Spleen (tissue), 7 donors: ENCODE measurements at regions not wholly inside any gene's neighbourhood (a gene's known extent, or its start where the extent isn't known, plus 50 kb on each side); places are given as distances from the start of the nearest gene placed in this dataset.

ENCODE experiments used
- POLR2A ChIP-seq, 3 donors: fragments of 450-650 bp; IDR thresholded peaks; one replicate each; pipeline ENCODE4 v1.5.1; 2017; ENCODE audit warnings: antibody characterized with exemption in 3 of 3, mild to moderate bottlenecking in 1 of 3
- TF ChIP-seq, protein P1 (sequence below), 11 experiments: fragments of 200-600 bp in 7 of 11; fragments of 450-650 bp in 4 of 11; sonication (generic) in 4 of 11; IDR thresholded peaks in 8 of 11; conservative IDR thresholded peaks in 3 of 11; 1 replicate in 7 of 11; 2 replicates in 4 of 11; pipeline versions ENCODE4 v1.4.0 to v1.8.0; 2016 to 2021; ENCODE audit warnings: antibody characterized with exemption in 11 of 11, inconsistent platforms in 4 of 11, mild to moderate bottlenecking in 1 of 11
- donor health status: DM: no; HTN: no; CAD: no; lungs with moderate emphysema.
- donor health status: DM: no; HTN: no; CAD: no.
- donor health status: DM: no; HTN: no; CAD: no.

DNA sequence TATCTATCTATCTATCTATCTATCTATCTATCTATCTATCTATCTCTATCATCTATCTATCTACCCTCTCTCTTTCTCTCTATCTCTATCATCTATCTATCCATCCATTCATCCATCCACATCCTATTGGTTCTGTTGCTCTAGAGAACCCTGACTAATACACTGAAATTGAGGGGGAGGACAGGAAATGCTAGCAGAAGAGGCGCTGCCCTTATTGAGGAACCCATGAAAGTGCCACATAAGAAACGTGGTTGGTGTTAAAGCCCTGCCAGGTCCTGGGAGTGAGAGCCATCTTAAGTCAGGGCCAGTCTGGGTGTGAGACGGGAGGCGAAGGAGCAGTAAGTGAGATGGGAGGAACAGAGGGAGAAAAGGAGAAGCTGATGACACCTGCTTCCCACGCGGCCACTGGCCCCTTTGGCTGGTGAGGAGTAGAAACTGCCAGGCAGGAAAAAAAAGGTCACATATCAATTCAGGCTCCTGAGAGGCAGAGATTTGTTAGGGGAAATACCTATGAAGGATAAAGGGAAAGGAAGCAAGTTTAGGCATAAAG is 87.9 kb upstream of the PLET1 start:
- TF ChIP-seq, protein P1, sequence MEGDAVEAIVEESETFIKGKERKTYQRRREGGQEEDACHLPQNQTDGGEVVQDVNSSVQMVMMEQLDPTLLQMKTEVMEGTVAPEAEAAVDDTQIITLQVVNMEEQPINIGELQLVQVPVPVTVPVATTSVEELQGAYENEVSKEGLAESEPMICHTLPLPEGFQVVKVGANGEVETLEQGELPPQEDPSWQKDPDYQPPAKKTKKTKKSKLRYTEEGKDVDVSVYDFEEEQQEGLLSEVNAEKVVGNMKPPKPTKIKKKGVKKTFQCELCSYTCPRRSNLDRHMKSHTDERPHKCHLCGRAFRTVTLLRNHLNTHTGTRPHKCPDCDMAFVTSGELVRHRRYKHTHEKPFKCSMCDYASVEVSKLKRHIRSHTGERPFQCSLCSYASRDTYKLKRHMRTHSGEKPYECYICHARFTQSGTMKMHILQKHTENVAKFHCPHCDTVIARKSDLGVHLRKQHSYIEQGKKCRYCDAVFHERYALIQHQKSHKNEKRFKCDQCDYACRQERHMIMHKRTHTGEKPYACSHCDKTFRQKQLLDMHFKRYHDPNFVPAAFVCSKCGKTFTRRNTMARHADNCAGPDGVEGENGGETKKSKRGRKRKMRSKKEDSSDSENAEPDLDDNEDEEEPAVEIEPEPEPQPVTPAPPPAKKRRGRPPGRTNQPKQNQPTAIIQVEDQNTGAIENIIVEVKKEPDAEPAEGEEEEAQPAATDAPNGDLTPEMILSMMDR (IDR thresholded peaks at IDR 0.05 in 8 of 11, conservative IDR thresholded peaks at IDR 0.05 in 3 of 11), result no peak
- no peak for TF ChIP-seq POLR2A (IDR thresholded peaks at IDR 0.05)
